Fibroblast of peridontal ligament (primary cell): ENCODE measurements at regions not wholly inside any gene's neighbourhood (a gene's known extent, or its start where the extent isn't known, plus 50 kb on each side); places are given as distances from the start of the nearest gene placed in this dataset.
"Not testable (repeated sequence)": the region's sequence is repeated elsewhere in the genome, so short reads cannot be mapped to it uniquely, and the experiment has no call there.

Experiments
- DNase-seq: peaks from one replicate; pipeline ENCODE4 v3.0.0-alpha.2; 2010; ENCODE audit errors: extremely low read depth

- DNase-seq: peak; percentile 76
Observed at GRCh38 chr4:56575820-56576429, 70.3 kb downstream of the ARL9 start.

DNA sequence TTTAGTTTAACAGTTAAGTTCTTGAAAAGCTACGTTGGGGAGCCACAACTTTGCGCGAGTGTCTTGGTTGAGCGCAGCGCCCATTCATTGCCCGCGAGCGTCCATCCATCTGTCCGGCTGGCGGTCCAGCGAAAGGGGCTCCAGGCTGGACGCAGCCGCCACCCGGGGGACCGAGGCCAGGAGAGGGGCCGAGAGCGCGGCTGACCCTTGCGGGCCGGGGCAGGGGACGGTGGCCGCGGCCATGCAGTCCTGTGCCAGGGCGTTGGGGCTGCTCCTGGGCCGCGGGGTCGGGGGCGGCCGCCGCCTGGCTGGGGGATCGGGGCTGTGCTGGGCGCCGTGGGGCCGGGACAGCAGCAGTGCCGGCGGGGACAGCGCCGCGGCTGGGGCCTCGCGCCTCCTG is 86.8 kb downstream of the ARL9 start:
- not testable (repeated sequence) for DNase-seq
